T-helper 22 cell (primary cell): ENCODE measurements at regions not wholly inside any gene's neighbourhood (a gene's known extent, or its start where the extent isn't known, plus 50 kb on each side); places are given as distances from the start of the nearest gene placed in this dataset.

Experiments used
- DNase-seq: peaks from one replicate; pipeline ENCODE4 v3.0.0-alpha.2; 2020; ENCODE audit warnings: low read depth

DNA sequence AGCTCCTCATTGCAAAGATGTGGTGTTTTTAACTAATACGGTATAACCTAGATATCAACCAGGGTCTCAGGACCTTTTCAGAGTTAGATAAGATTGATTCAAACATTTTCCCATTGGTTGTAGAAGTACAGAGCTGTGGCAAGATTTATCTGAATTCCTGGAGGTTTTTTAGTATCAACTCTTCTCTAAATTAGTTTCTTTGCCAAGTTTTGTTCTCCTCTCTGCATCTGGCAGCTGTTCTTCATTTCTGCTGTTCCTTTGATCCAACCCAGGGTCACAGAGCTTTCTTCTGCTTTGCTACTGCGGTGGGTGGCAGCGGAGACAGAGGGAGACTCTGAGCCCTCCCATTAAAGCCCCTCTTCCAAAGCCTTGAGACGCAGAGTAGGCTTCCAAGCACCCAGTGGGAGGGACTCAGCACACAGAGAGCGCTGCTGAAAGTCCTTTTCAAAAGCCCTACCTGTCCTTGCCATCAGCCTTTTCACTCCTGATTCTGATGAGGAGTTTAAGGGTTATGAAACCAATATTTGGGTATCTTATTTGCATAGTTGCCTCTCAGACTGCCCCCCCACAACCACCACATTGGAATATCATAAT lies 146.3 kb upstream of the EEPD1 start:
- no peak for DNase-seq

- DNase-seq: no peak
Measured at GRCh38 chr7:36010656-36011587, 142.1 kb upstream of the EEPD1 start.

DNA sequence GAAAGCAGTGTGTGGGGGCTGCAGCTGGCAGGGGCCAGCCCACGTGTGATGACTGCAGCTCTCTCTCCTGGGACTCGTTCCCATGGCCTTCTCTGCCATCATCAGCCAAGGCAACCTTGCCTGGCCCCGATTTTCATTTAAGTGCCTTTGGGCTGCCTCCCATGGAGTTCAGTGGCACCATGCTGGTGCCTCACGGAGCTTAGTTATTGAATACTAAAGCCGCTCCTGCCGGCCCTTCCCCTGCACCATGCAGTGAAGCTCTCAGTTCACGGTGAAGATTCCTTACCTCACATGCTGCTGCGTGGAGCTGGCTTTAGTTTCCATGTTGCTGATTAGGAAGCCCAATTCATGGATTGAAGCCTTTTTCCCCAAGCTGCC lies 141.5 kb upstream of the EEPD1 start:
- DNase-seq: no peak

- no peak for DNase-seq
Measured at GRCh38 chr7:36013246-36014014, 139.6 kb upstream of the EEPD1 start.

DNA sequence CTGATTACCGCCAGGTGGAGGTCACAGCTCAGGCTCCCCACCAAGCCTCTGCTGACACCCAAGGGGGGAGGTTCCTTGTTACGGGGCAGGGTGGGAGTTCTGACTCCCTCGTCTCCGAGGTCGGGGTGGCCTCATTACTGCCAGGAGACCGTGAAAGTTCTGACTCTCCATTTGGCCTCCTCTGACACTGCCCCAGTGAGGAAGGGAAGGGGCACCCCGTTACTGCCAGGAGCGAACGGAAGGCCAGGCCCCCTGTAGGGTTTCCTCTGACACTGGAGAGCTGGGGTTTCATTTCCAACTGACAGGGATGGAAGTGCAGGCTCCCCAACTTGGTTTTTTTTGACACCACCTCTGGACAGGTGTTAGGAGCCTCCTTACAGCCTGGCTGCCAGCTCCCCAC lies 138.1 kb upstream of the EEPD1 start:
- DNase-seq: no peak

GRCh38 chr7:36015733-36016132 lies 137.3 kb upstream of the EEPD1 start:
- DNase-seq: no peak

DNA sequence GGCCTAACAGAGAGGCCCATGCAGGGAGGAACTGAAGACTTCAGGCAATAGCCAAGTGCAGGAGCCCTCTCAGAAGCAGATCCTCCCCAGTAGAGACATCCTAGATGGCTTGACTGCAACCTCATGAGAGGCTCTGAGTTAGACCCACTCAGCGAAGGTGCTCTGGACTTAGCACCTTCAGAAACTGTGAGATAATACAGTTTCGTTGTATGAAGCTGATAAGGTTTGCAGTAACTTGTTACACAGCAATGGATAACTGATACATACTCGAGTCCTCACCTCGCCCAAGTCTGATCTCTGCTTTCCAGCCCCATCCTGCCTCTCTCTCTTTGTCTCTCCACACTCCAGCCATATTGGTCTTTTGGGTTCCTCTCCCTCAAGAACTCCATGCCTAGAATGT lies 136.4 kb upstream of the EEPD1 start:
- no peak for DNase-seq

DNA sequence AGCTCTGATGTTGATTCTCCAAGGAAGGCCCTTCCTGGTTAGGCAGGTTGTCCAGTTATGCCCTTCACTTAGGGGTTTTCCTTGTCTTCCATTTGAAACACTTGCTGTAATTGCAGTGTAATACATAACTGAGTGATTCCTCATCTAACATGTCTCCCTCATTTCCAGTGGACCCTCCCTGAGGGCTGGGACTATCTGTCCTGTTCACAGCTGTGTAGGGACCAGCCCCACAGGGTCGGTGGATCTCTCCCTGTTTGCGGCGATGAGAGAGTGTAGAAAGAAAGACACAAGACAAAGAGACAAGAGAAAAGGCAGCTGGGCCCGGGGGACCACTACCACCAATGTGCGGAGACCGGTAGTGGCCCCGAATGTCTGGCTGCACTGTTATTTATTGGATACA lies 135.9 kb upstream of the EEPD1 start:
- no peak for DNase-seq

DNA sequence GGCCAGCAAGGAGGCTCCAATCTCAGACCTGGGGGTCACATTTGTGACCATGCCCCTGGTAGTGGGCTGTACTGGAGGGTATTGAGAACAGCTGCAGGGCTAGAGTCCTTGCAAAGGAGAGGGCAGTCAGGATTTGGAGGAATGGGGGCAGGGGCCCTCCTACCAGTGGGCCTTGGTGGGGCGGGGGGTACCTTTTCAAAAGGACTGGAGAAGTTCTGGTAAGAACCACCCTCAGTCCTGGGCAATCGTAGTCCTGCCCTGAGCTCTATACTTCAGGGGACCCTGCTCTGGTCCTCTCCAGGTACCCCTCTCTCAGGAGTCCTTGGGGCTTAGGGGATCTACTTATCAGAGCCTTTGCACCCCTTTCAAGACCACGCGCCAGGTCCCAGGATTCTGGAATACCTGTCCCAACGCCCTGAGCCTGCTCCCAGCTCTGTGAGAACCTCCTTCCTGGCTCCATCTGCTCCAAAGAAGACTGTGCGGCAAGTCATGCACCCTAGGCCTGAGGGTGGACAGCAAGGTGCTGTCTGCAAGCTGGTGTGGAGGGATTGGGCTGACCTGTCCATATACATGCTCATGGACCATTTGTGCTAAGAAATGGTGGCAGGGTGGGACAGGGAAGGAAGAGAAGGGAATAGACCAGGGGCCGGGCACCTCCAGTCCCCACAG lies 134.1 kb upstream of the EEPD1 start:
- no peak for DNase-seq

DNA sequence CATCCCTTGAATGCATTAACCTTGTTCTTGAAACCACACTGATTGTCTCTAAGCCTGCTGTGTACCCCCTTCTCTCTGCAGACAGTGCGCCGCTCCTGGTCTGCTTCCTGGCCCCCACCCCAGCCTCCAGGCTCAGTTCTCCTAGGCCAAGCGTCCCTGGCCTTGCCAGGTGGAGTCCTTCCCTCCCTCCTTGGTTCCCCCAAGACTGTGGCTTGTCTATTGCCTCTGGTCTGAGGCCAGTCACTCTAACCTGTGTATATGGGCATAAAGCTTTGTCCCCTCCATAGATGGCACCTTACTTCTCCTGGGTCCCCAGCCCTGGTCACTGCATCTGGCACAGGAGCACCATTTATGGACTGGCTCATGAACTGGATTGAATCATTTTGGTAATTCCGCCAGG lies 133.5 kb upstream of the EEPD1 start:
- DNase-seq: no peak

- DNase-seq: no peak
Measured at GRCh38 chr7:36019980-36020379, 133.1 kb upstream of the EEPD1 start.

GRCh38 chr7:36021367-36021766 lies 131.7 kb upstream of the EEPD1 start:
- DNase-seq: no peak

GRCh38 chr7:36021917-36022550 lies 131.0 kb upstream of the EEPD1 start:
- DNase-seq: no peak

DNA sequence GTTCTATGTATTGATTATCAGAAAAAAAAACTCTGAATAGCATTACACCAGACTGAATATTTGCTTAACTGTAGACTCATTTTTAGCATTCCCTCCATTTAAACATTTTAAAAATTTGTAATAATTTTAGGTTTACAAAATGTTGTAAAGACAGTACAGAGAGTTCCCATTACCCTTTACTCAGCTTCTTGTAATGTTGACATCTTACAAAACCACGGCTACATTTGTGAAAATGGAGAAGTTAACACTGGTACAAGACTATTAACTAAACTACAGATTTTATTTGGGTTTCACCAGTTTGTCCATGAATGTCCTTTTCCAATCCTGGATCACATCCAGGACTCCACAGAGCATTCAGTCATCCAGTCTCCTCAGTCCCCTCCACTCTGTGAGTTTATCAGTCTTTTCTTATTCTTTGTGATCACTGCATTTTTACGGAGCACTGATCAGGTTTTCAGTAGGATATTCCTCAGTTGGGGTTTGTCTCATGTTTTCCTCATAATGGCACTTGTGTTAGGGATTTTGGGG lies 130.0 kb upstream of the EEPD1 start:
- no peak for DNase-seq

DNA sequence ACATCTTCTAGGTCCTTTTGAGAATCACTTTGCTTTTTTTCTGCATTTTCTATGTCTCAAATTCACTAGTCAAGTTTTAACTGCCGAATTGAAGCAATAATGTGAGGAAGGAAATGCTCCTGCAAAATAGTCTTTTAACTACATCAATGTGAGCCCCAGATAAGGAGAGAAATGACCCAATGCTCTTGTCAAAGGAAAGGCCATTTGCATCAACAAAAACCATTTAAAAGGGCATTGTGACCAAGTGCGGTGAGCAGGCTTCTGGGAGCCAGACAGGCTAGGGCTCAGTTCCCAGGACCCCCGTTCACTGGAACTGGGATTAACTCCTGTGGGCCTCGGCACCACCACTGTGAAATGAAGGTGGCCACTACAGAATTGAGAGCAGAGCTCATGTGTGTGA lies 127.9 kb upstream of the EEPD1 start:
- DNase-seq: no peak

DNA sequence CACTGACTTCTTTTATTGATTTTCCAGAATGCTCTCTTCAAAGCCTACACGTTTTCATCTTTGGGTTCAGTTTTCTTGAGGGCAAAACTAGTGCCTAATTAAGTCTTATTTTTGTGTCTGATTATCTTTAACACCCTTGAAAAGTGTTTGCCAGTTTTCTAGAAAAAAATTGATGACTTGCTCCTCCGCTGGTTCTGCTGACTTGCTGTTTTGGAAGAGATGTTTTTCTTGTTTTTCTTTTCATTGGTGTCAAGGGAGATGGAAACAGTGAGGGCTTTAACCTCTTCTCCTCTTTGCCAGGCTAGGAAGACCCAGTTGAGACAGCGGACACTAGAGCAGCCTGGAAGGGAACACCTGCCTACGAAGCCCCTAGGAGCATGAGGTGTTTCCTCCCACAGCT lies 123.7 kb upstream of the EEPD1 start:
- DNase-seq: no peak

- DNase-seq: no peak
Measured at GRCh38 chr7:36029853-36030515, 123.1 kb upstream of the EEPD1 start.

DNA sequence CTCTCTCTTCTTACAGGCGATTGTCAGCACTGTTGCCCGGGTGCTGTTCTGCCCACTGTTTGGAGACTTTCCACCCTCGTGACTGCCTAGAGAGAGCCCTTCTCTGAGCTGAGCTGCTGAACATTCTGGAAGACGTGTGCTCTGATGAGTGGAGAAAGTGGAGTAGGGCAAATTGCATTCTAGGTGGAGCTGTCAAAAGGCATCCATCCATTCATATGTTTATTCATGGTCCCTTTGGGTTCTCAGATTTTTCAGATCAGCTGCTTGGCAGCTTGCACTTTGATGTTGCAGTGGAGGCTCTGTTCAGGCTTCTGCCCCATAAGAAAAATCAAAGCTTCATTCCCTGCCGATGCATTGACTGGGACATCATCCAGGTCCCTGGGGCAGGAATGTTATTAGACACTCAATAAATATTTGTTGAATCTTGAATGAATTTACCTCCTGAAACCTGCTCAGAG lies 120.7 kb upstream of the EEPD1 start:
- no peak for DNase-seq

DNA sequence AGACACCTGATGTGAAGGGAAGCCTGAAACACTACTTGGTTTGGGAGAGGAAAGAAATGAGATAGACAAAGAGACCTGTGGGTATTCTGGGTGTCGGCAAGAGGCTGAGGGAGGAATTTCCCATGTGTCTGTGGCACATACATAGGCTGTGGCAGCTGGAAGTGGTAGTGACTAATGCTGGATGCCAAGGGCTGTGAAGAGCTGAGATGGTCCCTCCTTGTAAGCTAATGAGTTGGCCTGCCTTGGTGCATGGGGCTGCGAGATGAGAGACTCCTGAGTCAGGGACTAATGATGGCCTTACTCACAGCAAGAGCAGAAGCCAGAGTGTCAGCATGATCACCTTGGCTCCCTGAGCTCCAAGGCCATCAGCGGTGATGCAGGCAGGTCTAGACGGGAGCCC lies 119.0 kb upstream of the EEPD1 start:
- no peak for DNase-seq

GRCh38 chr7:36035186-36035585 lies 117.9 kb upstream of the EEPD1 start:
- DNase-seq: no peak

DNA sequence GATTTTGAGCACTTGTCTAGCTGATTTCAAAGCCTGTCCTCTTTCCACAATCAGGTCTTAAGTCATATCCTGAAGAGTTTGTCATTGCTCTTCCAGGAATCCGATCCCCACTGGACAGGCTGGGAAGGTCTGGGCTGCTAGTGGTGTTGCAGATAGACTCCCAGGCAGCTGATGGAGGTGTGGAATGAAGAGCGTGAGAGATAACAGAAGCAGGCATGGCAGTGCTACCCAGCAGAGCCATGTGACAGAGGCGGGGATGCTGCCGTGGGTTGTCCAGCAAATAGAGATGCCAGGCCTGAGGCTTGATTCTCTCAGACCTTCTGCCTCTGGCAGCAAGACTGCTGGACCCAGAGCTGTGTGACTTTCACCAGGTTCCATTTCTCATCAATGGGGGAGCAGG lies 116.5 kb upstream of the EEPD1 start:
- no peak for DNase-seq
